Brain microvascular endothelial cell (primary cell): ENCODE measurements at regions not wholly inside any gene's neighbourhood (a gene's known extent, or its start where the extent isn't known, plus 50 kb on each side); places are given as distances from the start of the nearest gene placed in this dataset.

Experiments
- DNase-seq: peaks from one replicate; pipeline ENCODE4 v3.0.0-alpha.2; 2020
- H3K27ac ChIP-seq: fragments of 250-450 bp; sonication (Bioruptor Pico); 2 replicates; pipeline ENCODE4 v1.5.1; 2020; ENCODE audit warnings: mild to moderate bottlenecking, moderate library complexity
- H3K27me3 ChIP-seq: fragments of 250-450 bp; sonication (Bioruptor Pico); replicated peaks from 2 replicates; pipeline ENCODE4 v1.5.1; 2020; ENCODE audit warnings: mild to moderate bottlenecking
- H3K36me3 ChIP-seq: fragments of 250-450 bp; sonication (Bioruptor Pico); replicated peaks from 2 replicates; pipeline ENCODE4 v1.5.1; 2020; ENCODE audit warnings: mild to moderate bottlenecking
- H3K4me3 ChIP-seq: 2 replicates; pipeline ENCODE4 v1.5.1; 2011; ENCODE audit warnings: low read depth, mild to moderate bottlenecking, control low read depth, low read length, moderate library complexity
- CTCF ChIP-seq: IDR thresholded peaks from 2 replicates; pipeline ENCODE4 v1.5.1; 2011; ENCODE audit warnings: low read depth, mild to moderate bottlenecking, moderate library complexity, low read length, control low read depth, inconsistent platforms; ENCODE audit errors: missing control alignments
- in situ Hi-C: cut with HindIII; loops from 2 replicates; pipeline ENCODE4 v1.10.0; 2017; ENCODE audit warnings: low sequenced_read_pairs, low pct_ligation_motif_present

- H3K27ac ChIP-seq: no peak overlapping the region
- peak; percentile 54 for DNase-seq
- in situ Hi-C loops: no loop called here
Observed at GRCh38 chr9:108761655-108762347, 94.0 kb downstream of the ACTL7B start.

GRCh38 chr9:108760841-108761240 is 94.9 kb downstream of the ACTL7B start:
- Histone ChIP-seq H3K4me3 (no peak overlapping the region), H3K27me3 (no peaks in the 10 kb centered on the region), H3K36me3 (no peaks in the 10 kb centered on the region), H3K27ac (no peak overlapping the region)
- in situ Hi-C loops: no loop called here
- DNase-seq: no peak
- no peak for TF ChIP-seq CTCF

More at GRCh38 chr9:108761655-108762347, 94.0 kb downstream of the ACTL7B start:
- no peak overlapping the region for H3K4me3 ChIP-seq
- H3K36me3 ChIP-seq: no peaks in the 10 kb centered on the region
- TF ChIP-seq CTCF: peak; percentile 88
- H3K27me3 ChIP-seq: no peaks in the 10 kb centered on the region

GRCh38 chr9:108759835-108760234 is 96.0 kb downstream of the ACTL7B start:
- in situ Hi-C loops: no loop called here
- no peak overlapping the region for H3K27ac ChIP-seq
- H3K4me3 ChIP-seq: no peak overlapping the region
- no peak for DNase-seq
- TF ChIP-seq CTCF: no peak
- no peaks in the 10 kb centered on the region for H3K36me3 ChIP-seq
- no peaks in the 10 kb centered on the region for H3K27me3 ChIP-seq

GRCh38 chr9:108759399-108759798 is 96.4 kb downstream of the ACTL7B start:
- no peak for TF ChIP-seq CTCF
- H3K27me3 ChIP-seq: no peaks in the 10 kb centered on the region
- in situ Hi-C loops: no loop called here
- no peak overlapping the region for H3K4me3 ChIP-seq
- H3K36me3 ChIP-seq: no peaks in the 10 kb centered on the region
- no peak overlapping the region for H3K27ac ChIP-seq
- DNase-seq: no peak

- in situ Hi-C loops: no loop called here
- TF ChIP-seq CTCF: peak; percentile 52
- no peak for DNase-seq
- H3K36me3 ChIP-seq: no peaks in the 10 kb centered on the region
- H3K4me3 ChIP-seq: no peak overlapping the region
- no peak overlapping the region for H3K27ac ChIP-seq
- H3K27me3 ChIP-seq: no peaks in the 10 kb centered on the region
Observed at GRCh38 chr9:108756746-108757490, 98.9 kb downstream of the ACTL7B start.
